ENCODE measurements at regions not wholly inside any gene's neighbourhood (a gene's known extent, or its start where the extent isn't known, plus 50 kb on each side); places are given as distances from the start of the nearest gene placed in this dataset.

- Histone ChIP-seq H3K4me1 (ENCODE audit: insufficient read depth, low read length) (no peaks in the 10 kb centered on the region), H3K9me3 (ENCODE audit: low read length) (no peaks in the 10 kb centered on the region), H3K36me3 (ENCODE audit: insufficient read depth, low read length) (no peaks in the 10 kb centered on the region), H3K27me3 (ENCODE audit: insufficient read depth, low read length) (no peaks in the 10 kb centered on the region), H2AFZ (ENCODE audit: low read depth, low read length) (no peak overlapping the region), H3K4me3 (ENCODE audit: low read length) (no peak overlapping the region)
Measured at GRCh38 chr6:105568751-105569150, 165.9 kb upstream of the PREP start.

GRCh38 chr6:105568142-105568541, 165.3 kb upstream of the PREP start:
- H3K4me3 ChIP-seq (ENCODE audit: low read length) = no peak overlapping the region
- no peaks in the 10 kb centered on the region for H3K4me1 ChIP-seq (ENCODE audit: insufficient read depth, low read length)
- H2AFZ ChIP-seq (ENCODE audit: low read depth, low read length) = no peak overlapping the region

GRCh38 chr6:105567140-105567539, 164.3 kb upstream of the PREP start:
- no peaks in the 10 kb centered on the region for H3K4me1 ChIP-seq (ENCODE audit: insufficient read depth, low read length)
- H3K36me3 ChIP-seq (ENCODE audit: insufficient read depth, low read length) = no peaks in the 10 kb centered on the region
- H3K27me3 ChIP-seq (ENCODE audit: insufficient read depth, low read length) = no peaks in the 10 kb centered on the region
- H2AFZ ChIP-seq (ENCODE audit: low read depth, low read length) = no peak overlapping the region
- H3K4me3 ChIP-seq (ENCODE audit: low read length) = no peak overlapping the region
- no peaks in the 10 kb centered on the region for H3K9me3 ChIP-seq (ENCODE audit: low read length)

More at GRCh38 chr6:105568142-105568541, 165.3 kb upstream of the PREP start:
- Histone ChIP-seq H3K36me3 (ENCODE audit: insufficient read depth, low read length) (no peaks in the 10 kb centered on the region), H3K27me3 (ENCODE audit: insufficient read depth, low read length) (no peaks in the 10 kb centered on the region), H3K9me3 (ENCODE audit: low read length) (no peaks in the 10 kb centered on the region)

- H3K4me1 ChIP-seq (ENCODE audit: insufficient read depth, low read length) = no peaks in the 10 kb centered on the region
- no peaks in the 10 kb centered on the region for H3K36me3 ChIP-seq (ENCODE audit: insufficient read depth, low read length)
- no peak overlapping the region for H2AFZ ChIP-seq (ENCODE audit: low read depth, low read length)
- H3K27me3 ChIP-seq (ENCODE audit: insufficient read depth, low read length) = no peaks in the 10 kb centered on the region
- H3K4me3 ChIP-seq (ENCODE audit: low read length) = no peak overlapping the region
- peaks cover 2% of the 10 kb centered on the region for H3K9me3 ChIP-seq (ENCODE audit: low read length)
Measured at GRCh38 chr6:105566503-105566902, 163.6 kb upstream of the PREP start.

GRCh38 chr6:105564121-105564902, 161.4 kb upstream of the PREP start:
- Histone ChIP-seq H3K4me1 (ENCODE audit: insufficient read depth, low read length) (no peaks in the 10 kb centered on the region), H3K27me3 (ENCODE audit: insufficient read depth, low read length) (no peaks in the 10 kb centered on the region), H2AFZ (ENCODE audit: low read depth, low read length) (no peak overlapping the region), H3K9me3 (ENCODE audit: low read length) (peaks cover 2% of the 10 kb centered on the region), H3K36me3 (ENCODE audit: insufficient read depth, low read length) (no peaks in the 10 kb centered on the region), H3K4me3 (ENCODE audit: low read length) (no peak overlapping the region)

GRCh38 chr6:105562027-105562426, 159.1 kb upstream of the PREP start:
- no peak overlapping the region for H2AFZ ChIP-seq (ENCODE audit: low read depth, low read length)
- H3K9me3 ChIP-seq (ENCODE audit: low read length) = peaks cover 2% of the 10 kb centered on the region
- H3K36me3 ChIP-seq (ENCODE audit: insufficient read depth, low read length) = no peaks in the 10 kb centered on the region
- H3K4me1 ChIP-seq (ENCODE audit: insufficient read depth, low read length) = no peaks in the 10 kb centered on the region
- no peaks in the 10 kb centered on the region for H3K27me3 ChIP-seq (ENCODE audit: insufficient read depth, low read length)
- H3K4me3 ChIP-seq (ENCODE audit: low read length) = no peak overlapping the region

- no peak overlapping the region for H3K4me3 ChIP-seq (ENCODE audit: low read length)
- no peak overlapping the region for H2AFZ ChIP-seq (ENCODE audit: low read depth, low read length)
- H3K4me1 ChIP-seq (ENCODE audit: insufficient read depth, low read length) = no peaks in the 10 kb centered on the region
- no peaks in the 10 kb centered on the region for H3K27me3 ChIP-seq (ENCODE audit: insufficient read depth, low read length)
- no peaks in the 10 kb centered on the region for H3K36me3 ChIP-seq (ENCODE audit: insufficient read depth, low read length)
- H3K9me3 ChIP-seq (ENCODE audit: low read length) = peaks cover 2% of the 10 kb centered on the region
Measured at GRCh38 chr6:105561486-105561885, 158.6 kb upstream of the PREP start.

- Histone ChIP-seq H3K9me3 (ENCODE audit: low read length) (peaks cover 2% of the 10 kb centered on the region), H3K4me3 (ENCODE audit: low read length) (no peak overlapping the region), H3K4me1 (ENCODE audit: insufficient read depth, low read length) (no peaks in the 10 kb centered on the region), H3K36me3 (ENCODE audit: insufficient read depth, low read length) (no peaks in the 10 kb centered on the region), H2AFZ (ENCODE audit: low read depth, low read length) (no peak overlapping the region), H3K27me3 (ENCODE audit: insufficient read depth, low read length) (no peaks in the 10 kb centered on the region)
Measured at GRCh38 chr6:105560611-105561066, 157.8 kb upstream of the PREP start.

- Histone ChIP-seq H3K4me3 (ENCODE audit: low read length) (no peak overlapping the region), H3K36me3 (ENCODE audit: insufficient read depth, low read length) (no peaks in the 10 kb centered on the region), H3K4me1 (ENCODE audit: insufficient read depth, low read length) (no peaks in the 10 kb centered on the region), H2AFZ (ENCODE audit: low read depth, low read length) (no peak overlapping the region), H3K9me3 (ENCODE audit: low read length) (peaks cover 2% of the 10 kb centered on the region), H3K27me3 (ENCODE audit: insufficient read depth, low read length) (no peaks in the 10 kb centered on the region)
Measured at GRCh38 chr6:105557291-105557690, 154.4 kb upstream of the PREP start.

- no peaks in the 10 kb centered on the region for H3K9me3 ChIP-seq (ENCODE audit: low read length)
- H3K4me1 ChIP-seq (ENCODE audit: insufficient read depth, low read length) = no peaks in the 10 kb centered on the region
- no peaks in the 10 kb centered on the region for H3K36me3 ChIP-seq (ENCODE audit: insufficient read depth, low read length)
- H3K27me3 ChIP-seq (ENCODE audit: insufficient read depth, low read length) = no peaks in the 10 kb centered on the region
- H3K4me3 ChIP-seq (ENCODE audit: low read length) = no peak overlapping the region
- no peak overlapping the region for H2AFZ ChIP-seq (ENCODE audit: low read depth, low read length)
Measured at GRCh38 chr6:105553171-105553570, 150.3 kb upstream of the PREP start.

GRCh38 chr6:105550955-105551620, 148.2 kb upstream of the PREP start:
- H3K4me1 ChIP-seq (ENCODE audit: insufficient read depth, low read length) = no peaks in the 10 kb centered on the region
- H3K27me3 ChIP-seq (ENCODE audit: insufficient read depth, low read length) = no peaks in the 10 kb centered on the region
- no peak overlapping the region for H2AFZ ChIP-seq (ENCODE audit: low read depth, low read length)
- H3K9me3 ChIP-seq (ENCODE audit: low read length) = no peaks in the 10 kb centered on the region
- H3K36me3 ChIP-seq (ENCODE audit: insufficient read depth, low read length) = no peaks in the 10 kb centered on the region
- H3K4me3 ChIP-seq (ENCODE audit: low read length) = no peak overlapping the region

- no peak overlapping the region for H2AFZ ChIP-seq (ENCODE audit: low read depth, low read length)
- H3K27me3 ChIP-seq (ENCODE audit: insufficient read depth, low read length) = no peaks in the 10 kb centered on the region
- no peaks in the 10 kb centered on the region for H3K9me3 ChIP-seq (ENCODE audit: low read length)
- H3K4me1 ChIP-seq (ENCODE audit: insufficient read depth, low read length) = no peaks in the 10 kb centered on the region
- no peak overlapping the region for H3K4me3 ChIP-seq (ENCODE audit: low read length)
- H3K36me3 ChIP-seq (ENCODE audit: insufficient read depth, low read length) = no peaks in the 10 kb centered on the region
Measured at GRCh38 chr6:105546754-105547153, 143.9 kb upstream of the PREP start.

GRCh38 chr6:105545947-105546731, 143.3 kb upstream of the PREP start:
- H3K36me3 ChIP-seq (ENCODE audit: insufficient read depth, low read length) = no peaks in the 10 kb centered on the region
- H3K27me3 ChIP-seq (ENCODE audit: insufficient read depth, low read length) = no peaks in the 10 kb centered on the region
- no peak overlapping the region for H2AFZ ChIP-seq (ENCODE audit: low read depth, low read length)
- H3K9me3 ChIP-seq (ENCODE audit: low read length) = no peaks in the 10 kb centered on the region
- H3K4me3 ChIP-seq (ENCODE audit: low read length) = no peak overlapping the region
- H3K4me1 ChIP-seq (ENCODE audit: insufficient read depth, low read length) = no peaks in the 10 kb centered on the region

Data from neuron (in vitro differentiated cells).